ENCODE measurements at regions not wholly inside any gene's neighbourhood (a gene's known extent, or its start where the extent isn't known, plus 50 kb on each side); places are given as distances from the start of the nearest gene placed in this dataset.

DNA sequence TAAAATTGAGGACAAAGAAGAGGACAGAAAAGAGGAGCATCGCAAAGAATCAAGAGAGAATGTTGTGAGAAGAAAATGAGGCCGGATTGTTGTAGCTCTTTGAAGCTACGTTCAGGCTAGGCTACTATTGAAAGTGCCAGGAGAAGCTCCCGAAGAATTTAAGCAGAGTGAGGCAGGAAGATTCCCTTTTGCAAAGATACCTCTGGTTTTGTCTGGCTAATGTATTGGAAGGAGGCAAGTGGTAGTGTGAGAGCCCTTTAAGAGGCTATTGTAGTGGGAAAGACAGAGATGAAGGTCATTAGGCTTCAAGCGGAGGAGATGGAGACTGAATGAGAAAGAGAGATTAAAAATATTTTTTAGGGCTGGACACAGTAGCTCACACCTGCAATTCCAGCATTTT, 476.9 kb upstream of the ADGRL2 start:
- BruUV-seq (replicated peaks), result no TSS peak

DNA sequence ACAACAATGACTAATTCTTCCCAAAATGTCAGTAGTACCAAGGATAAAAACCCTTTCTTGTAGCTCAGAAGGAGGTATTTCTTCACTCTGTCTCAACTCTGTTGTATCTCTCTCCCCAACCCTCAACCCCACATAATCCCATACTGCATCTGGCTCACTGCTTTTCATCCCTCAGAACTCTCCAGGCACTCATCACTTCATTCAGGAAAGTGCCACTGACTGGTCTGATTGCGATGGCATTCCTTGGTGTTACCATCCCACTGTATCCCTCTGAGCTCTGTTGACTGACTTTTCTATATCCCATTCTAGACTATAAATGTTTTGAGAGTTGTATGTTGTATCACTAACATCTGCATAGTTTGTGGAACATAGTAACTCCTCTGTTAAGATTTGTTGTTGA, 483.5 kb upstream of the ADGRL2 start:
- DNase-seq (ENCODE audit: low spot score), result no peak
- ATAC-seq, result no peak
- FAIRE-seq, result no peak
- in situ Hi-C loops (cut with HindIII; ENCODE audit: extremely low pct_ligation_motif_present, low pct_unique_long_range_greater_than_20kb) (no loop called here), intact Hi-C loops (cut with micrococcal nuclease; ENCODE audit: unreplicated experiment) (no loop called here)
- Histone ChIP-seq H3K79me2 (ENCODE audit: insufficient read depth, low read length) (no peaks in the 10 kb centered on the region), H3K27me3 (ENCODE audit: control insufficient read depth in 1 of 2, insufficient read depth in 2 of 2, low read length in 2 of 2) (no peaks in the 10 kb centered on the region), H2AFZ (ENCODE audit: low read length) (no peak overlapping the region), H3K9ac (ENCODE audit: insufficient read depth, low read depth, low read length) (no peak overlapping the region), H3K4me3 (replicated peaks in 1 of 3; ENCODE audit: insufficient read depth in 1 of 3, low read depth in 2 of 3, low read length in 3 of 3) (no peak overlapping the region), H3K27ac (ENCODE audit: extremely low read length, insufficient read depth, low read length) (no peak overlapping the region), H3K36me3 (replicated peaks in 1 of 2; ENCODE audit: control insufficient read depth in 1 of 2, insufficient read depth in 2 of 2, low read length in 2 of 2) (no peaks in the 10 kb centered on the region), H3K9me3 (ENCODE audit: low read length) (peaks cover 49% of the 10 kb centered on the region), H3K4me2 (ENCODE audit: low read depth, low read length) (no peak overlapping the region), H4K20me1 (ENCODE audit: insufficient read depth, low read length) (no peaks in the 10 kb centered on the region), H3K4me1 (ENCODE audit: insufficient read depth, low read length) (no peaks in the 10 kb centered on the region)
- ChIA-PET POLR2A (no interaction called here), CTCF (ENCODE audit: low intra/inter-chr PET ratio, low total read pairs) (no interaction called here)
- 0% methylated on average over 1 of the region's 1 CpG for WGBS (ENCODE audit: low lambda C conversion rate)
- BruUV-seq (replicated peaks), result no TSS peak
- no peak for TF ChIP-seq BRD4 (CRISPR knock-in tag; IDR thresholded peaks at IDR 0.05)
- TF ChIP-seq DNMT1 (CRISPR knock-in tag; IDR thresholded peaks at IDR 0.05), result no peak
- TF ChIP-seq ZSCAN25 (CRISPR knock-in tag; IDR thresholded peaks at IDR 0.05), result no peak
- no peak for TF ChIP-seq RFXANK (CRISPR knock-in tag; IDR thresholded peaks at IDR 0.05)
- TF ChIP-seq KLF11 (CRISPR knock-in tag; IDR thresholded peaks at IDR 0.05), result no peak
- TF ChIP-seq, protein P1, sequence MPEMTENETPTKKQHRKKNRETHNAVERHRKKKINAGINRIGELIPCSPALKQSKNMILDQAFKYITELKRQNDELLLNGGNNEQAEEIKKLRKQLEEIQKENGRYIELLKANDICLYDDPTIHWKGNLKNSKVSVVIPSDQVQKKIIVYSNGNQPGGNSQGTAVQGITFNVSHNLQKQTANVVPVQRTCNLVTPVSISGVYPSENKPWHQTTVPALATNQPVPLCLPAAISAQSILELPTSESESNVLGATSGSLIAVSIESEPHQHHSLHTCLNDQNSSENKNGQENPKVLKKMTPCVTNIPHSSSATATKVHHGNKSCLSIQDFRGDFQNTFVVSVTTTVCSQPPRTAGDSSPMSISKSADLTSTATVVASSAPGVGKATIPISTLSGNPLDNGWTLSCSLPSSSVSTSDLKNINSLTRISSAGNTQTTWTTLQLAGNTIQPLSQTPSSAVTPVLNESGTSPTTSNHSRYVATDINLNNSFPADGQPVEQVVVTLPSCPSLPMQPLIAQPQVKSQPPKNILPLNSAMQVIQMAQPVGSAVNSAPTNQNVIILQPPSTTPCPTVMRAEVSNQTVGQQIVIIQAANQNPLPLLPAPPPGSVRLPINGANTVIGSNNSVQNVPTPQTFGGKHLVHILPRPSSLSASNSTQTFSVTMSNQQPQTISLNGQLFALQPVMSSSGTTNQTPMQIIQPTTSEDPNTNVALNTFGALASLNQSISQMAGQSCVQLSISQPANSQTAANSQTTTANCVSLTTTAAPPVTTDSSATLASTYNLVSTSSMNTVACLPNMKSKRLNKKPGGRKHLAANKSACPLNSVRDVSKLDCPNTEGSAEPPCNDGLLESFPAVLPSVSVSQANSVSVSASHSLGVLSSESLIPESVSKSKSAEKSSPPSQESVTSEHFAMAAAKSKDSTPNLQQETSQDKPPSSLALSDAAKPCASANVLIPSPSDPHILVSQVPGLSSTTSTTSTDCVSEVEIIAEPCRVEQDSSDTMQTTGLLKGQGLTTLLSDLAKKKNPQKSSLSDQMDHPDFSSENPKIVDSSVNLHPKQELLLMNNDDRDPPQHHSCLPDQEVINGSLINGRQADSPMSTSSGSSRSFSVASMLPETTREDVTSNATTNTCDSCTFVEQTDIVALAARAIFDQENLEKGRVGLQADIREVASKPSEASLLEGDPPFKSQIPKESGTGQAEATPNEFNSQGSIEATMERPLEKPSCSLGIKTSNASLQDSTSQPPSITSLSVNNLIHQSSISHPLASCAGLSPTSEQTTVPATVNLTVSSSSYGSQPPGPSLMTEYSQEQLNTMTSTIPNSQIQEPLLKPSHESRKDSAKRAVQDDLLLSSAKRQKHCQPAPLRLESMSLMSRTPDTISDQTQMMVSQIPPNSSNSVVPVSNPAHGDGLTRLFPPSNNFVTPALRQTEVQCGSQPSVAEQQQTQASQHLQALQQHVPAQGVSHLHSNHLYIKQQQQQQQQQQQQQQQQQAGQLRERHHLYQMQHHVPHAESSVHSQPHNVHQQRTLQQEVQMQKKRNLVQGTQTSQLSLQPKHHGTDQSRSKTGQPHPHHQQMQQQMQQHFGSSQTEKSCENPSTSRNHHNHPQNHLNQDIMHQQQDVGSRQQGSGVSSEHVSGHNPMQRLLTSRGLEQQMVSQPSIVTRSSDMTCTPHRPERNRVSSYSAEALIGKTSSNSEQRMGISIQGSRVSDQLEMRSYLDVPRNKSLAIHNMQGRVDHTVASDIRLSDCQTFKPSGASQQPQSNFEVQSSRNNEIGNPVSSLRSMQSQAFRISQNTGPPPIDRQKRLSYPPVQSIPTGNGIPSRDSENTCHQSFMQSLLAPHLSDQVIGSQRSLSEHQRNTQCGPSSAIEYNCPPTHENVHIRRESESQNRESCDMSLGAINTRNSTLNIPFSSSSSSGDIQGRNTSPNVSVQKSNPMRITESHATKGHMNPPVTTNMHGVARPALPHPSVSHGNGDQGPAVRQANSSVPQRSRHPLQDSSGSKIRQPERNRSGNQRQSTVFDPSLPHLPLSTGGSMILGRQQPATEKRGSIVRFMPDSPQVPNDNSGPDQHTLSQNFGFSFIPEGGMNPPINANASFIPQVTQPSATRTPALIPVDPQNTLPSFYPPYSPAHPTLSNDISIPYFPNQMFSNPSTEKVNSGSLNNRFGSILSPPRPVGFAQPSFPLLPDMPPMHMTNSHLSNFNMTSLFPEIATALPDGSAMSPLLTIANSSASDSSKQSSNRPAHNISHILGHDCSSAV (CRISPR knock-in tag; IDR thresholded peaks at IDR 0.05; ENCODE audit: borderline replicate concordance), result no peak

More for the DNA sequence above, 476.9 kb upstream of the ADGRL2 start:
- WGBS (ENCODE audit: low lambda C conversion rate), result 11% methylated on average over 5 of the region's 5 CpGs
- ATAC-seq (no peak), FAIRE-seq (no peak), DNase-seq (ENCODE audit: low spot score) (no peak)
- Histone ChIP-seq H4K20me1 (ENCODE audit: insufficient read depth, low read length) (no peaks in the 10 kb centered on the region), H3K4me1 (ENCODE audit: insufficient read depth, low read length) (no peaks in the 10 kb centered on the region), H2AFZ (ENCODE audit: low read length) (no peak overlapping the region), H3K9ac (ENCODE audit: insufficient read depth, low read depth, low read length) (no peak overlapping the region), H3K9me3 (ENCODE audit: low read length) (peaks cover 69% of the 10 kb centered on the region), H3K27ac (ENCODE audit: extremely low read length, insufficient read depth, low read length) (no peak overlapping the region), H3K27me3 (ENCODE audit: control insufficient read depth in 1 of 2, insufficient read depth in 2 of 2, low read length in 2 of 2) (no peaks in the 10 kb centered on the region; a peak in 1 of 5 replicates), H3K4me3 (replicated peaks in 1 of 3; ENCODE audit: insufficient read depth in 1 of 3, low read depth in 2 of 3, low read length in 3 of 3) (no peak overlapping the region), H3K79me2 (ENCODE audit: insufficient read depth, low read length) (no peaks in the 10 kb centered on the region), H3K4me2 (ENCODE audit: low read depth, low read length) (no peak overlapping the region), H3K36me3 (replicated peaks in 1 of 2; ENCODE audit: control insufficient read depth in 1 of 2, insufficient read depth in 2 of 2, low read length in 2 of 2) (no peaks in the 10 kb centered on the region)
- ChIA-PET CTCF (ENCODE audit: low intra/inter-chr PET ratio, low total read pairs) (no interaction called here), POLR2A (no interaction called here)
- TF ChIP-seq ZNF616 (CRISPR knock-in tag; IDR thresholded peaks at IDR 0.05; ENCODE audit: low read depth), result no peak
- no peak for TF ChIP-seq ZNF207 (IDR thresholded peaks at IDR 0.05; ENCODE audit: borderline replicate concordance)
- no peak for TF ChIP-seq ZNF317 (CRISPR knock-in tag; IDR thresholded peaks at IDR 0.05)
- TF ChIP-seq, protein P2, sequence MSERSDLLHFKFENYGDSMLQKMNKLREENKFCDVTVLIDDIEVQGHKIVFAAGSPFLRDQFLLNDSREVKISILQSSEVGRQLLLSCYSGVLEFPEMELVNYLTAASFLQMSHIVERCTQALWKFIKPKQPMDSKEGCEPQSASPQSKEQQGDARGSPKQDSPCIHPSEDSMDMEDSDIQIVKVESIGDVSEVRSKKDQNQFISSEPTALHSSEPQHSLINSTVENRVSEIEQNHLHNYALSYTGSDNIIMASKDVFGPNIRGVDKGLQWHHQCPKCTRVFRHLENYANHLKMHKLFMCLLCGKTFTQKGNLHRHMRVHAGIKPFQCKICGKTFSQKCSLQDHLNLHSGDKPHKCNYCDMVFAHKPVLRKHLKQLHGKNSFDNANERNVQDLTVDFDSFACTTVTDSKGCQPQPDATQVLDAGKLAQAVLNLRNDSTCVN (CRISPR knock-in tag; IDR thresholded peaks at IDR 0.05; ENCODE audit: borderline replicate concordance), result no peak
- TF ChIP-seq IKZF1 (IDR thresholded peaks at IDR 0.05), result no peak
- TF ChIP-seq TBX3 (IDR thresholded peaks at IDR 0.05; ENCODE audit: borderline replicate concordance), result no peak
- no peak for TF ChIP-seq RARA (CRISPR knock-in tag; IDR thresholded peaks at IDR 0.05)
- in situ Hi-C loops (cut with HindIII; ENCODE audit: extremely low pct_ligation_motif_present, low pct_unique_long_range_greater_than_20kb), result no loop called here
- intact Hi-C loops (cut with micrococcal nuclease; ENCODE audit: unreplicated experiment), result no loop called here

Data from HepG2 (cell line).